Lower leg skin (tissue), 4 donors: ENCODE measurements at regions not wholly inside any gene's neighbourhood (a gene's known extent, or its start where the extent isn't known, plus 50 kb on each side); places are given as distances from the start of the nearest gene placed in this dataset.

ENCODE experiments used
- DNase-seq, 2 donors: peaks; one replicate each; pipeline ENCODE4 v3.0.0-alpha.2; 2019; ENCODE audit warnings: low spot score in 2 of 2
- H3K4me3 ChIP-seq: fragments of 200-600 bp; sonication (generic); 2 replicates; pipeline ENCODE4 v1.5.1; 2017; ENCODE audit warnings: mild to moderate bottlenecking, low read depth; ENCODE audit not compliant: poor library complexity, severe bottlenecking
- CTCF ChIP-seq, 3 donors: fragments of 450-650 bp; IDR thresholded peaks; one replicate each; pipeline ENCODE4 v1.5.1; 2016; ENCODE audit warnings: antibody characterized with exemption in 3 of 3, mild to moderate bottlenecking in 3 of 3, moderate library complexity in 2 of 3
- POLR2A ChIP-seq, 2 donors: fragments of 450-650 bp; IDR thresholded peaks; one replicate each; pipeline ENCODE4 v1.6.1; 2016 to 2017; ENCODE audit warnings: antibody characterized with exemption in 2 of 2, mild to moderate bottlenecking in 1 of 2, moderate library complexity in 1 of 2
- WGBS, 2 donors: methylation state at CpG; one replicate each; pipeline ENCODE4 v1.1.5; 2018; 5-methylcytosine and 5-hydroxymethylcytosine counted together
- intact Hi-C: fragments of 100-400 bp; cut with DNase I; formaldehyde crosslinking; loops from one replicate; pipeline ENCODE4 v1.15.0; 2023; ENCODE audit warnings: low total_unique reads

DNA sequence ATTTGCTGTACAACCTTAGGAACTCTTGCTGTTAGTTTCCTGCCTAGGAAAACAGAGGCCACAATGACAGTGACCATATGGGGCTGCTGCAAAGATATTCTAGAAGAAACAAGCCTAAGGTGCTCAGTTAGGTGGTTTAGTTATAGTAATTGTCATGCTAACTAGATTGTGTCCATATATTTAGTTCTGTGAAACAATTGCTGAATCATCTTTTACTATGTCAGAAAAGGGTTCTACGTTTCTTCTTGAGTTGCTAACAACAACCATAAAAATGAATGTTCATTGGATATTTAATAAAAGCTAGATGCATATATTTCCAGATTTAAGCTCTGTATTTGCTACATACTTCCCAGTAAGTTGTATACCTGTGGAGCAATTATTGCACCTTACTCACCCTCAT lies 597.2 kb upstream of the KLHL29 start:
- TF ChIP-seq CTCF (IDR thresholded peaks at IDR 0.05) = no peak
- no peak overlapping the region for H3K4me3 ChIP-seq
- intact Hi-C loops = no loop called here
- no peak for DNase-seq
- 72 to 77% methylated on average over 1 of the region's 1 CpG for WGBS, 2 donors

- DNase-seq = no peak
- intact Hi-C loops = no loop called here
- TF ChIP-seq CTCF (IDR thresholded peaks at IDR 0.05) (no peak), POLR2A (IDR thresholded peaks at IDR 0.05) (no peak)
- no peak overlapping the region for H3K4me3 ChIP-seq
- WGBS, 2 donors = 67% methylated on average over 7 of the region's 7 CpGs
Measured at GRCh38 chr2:22788749-22789327, 596.1 kb upstream of the KLHL29 start.

- TF ChIP-seq POLR2A (IDR thresholded peaks at IDR 0.05) (no peak), CTCF (IDR thresholded peaks at IDR 0.05) (no peak)
- 52 to 55% methylated on average over 3 of the region's 3 CpGs for WGBS, 2 donors
- DNase-seq = no peak
- H3K4me3 ChIP-seq = no peak overlapping the region
- intact Hi-C loops = no loop called here
Measured at GRCh38 chr2:22795287-22795866, 589.6 kb upstream of the KLHL29 start.

- intact Hi-C loops = no loop called here
- WGBS, 2 donors = 85 to 86% methylated on average over 1 of the region's 1 CpG
Measured at GRCh38 chr2:22798386-22798785, 586.6 kb upstream of the KLHL29 start.

DNA sequence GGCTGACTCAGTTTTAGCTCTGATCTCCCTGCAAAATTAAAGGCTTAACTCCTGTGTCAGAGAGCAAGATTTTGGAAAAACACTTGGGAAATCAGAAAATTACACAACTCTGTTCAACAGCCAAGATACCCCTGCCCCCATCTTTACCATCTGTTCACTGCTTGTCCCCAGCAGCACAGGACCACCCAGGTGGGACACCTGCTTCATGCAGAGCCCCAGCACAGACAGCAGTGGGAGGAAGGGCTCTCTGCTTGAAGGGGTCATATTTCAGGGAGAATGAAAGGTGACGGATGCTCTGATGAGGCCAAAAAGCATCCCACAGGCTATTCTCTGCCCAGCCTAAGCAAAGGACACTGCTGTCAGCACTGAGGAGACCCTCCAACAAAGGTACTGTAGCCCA lies 584.6 kb upstream of the KLHL29 start:
- DNase-seq = no peak
- 33 to 38% methylated on average over 1 of the region's 1 CpG for WGBS, 2 donors
- intact Hi-C loops = no loop called here
- TF ChIP-seq POLR2A (IDR thresholded peaks at IDR 0.05) (no peak), CTCF (IDR thresholded peaks at IDR 0.05) (no peak)
- H3K4me3 ChIP-seq = no peak overlapping the region

More at GRCh38 chr2:22798386-22798785, 586.6 kb upstream of the KLHL29 start:
- no peak overlapping the region for H3K4me3 ChIP-seq
- no peak for DNase-seq
- TF ChIP-seq POLR2A (IDR thresholded peaks at IDR 0.05) = no peak
- TF ChIP-seq CTCF (IDR thresholded peaks at IDR 0.05) = no peak

DNA sequence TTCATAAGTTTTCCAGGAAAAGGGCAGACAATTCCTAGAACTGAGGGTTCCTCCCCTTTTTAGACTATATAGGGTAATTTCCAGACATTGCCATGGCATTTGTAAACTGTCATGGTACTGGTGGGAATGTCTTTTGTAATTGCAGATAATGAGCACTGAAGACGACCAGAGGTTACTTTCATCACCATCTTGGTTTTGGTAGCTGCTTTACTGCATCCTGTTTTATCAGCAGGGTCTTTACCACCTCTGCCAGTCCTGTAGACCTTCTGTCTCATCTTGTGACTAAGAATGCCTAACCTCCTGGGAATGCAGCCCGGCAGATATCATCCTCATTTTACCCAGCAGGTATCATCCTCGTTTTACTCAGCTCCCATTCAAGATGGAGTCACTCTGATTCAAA lies 583.9 kb upstream of the KLHL29 start:
- DNase-seq = no peak
- intact Hi-C loops = no loop called here
- WGBS, 2 donors = 58 to 65% methylated on average over 3 of the region's 3 CpGs
- TF ChIP-seq CTCF (IDR thresholded peaks at IDR 0.05) (no peak), POLR2A (IDR thresholded peaks at IDR 0.05) (no peak)
- no peak overlapping the region for H3K4me3 ChIP-seq
